ENCODE measurements at regions not wholly inside any gene's neighbourhood (a gene's known extent, or its start where the extent isn't known, plus 50 kb on each side); places are given as distances from the start of the nearest gene placed in this dataset.

GRCh38 chr3:182523836-182524235 is 269.5 kb upstream of the ATP11B start:
- intact Hi-C loops (cut with micrococcal nuclease): no loop called here
- Mint-ChIP-seq H3K27ac (no peak overlapping the region), H3K4me1 (no peaks in the 10 kb centered on the region), H3K9me3 (no peaks in the 10 kb centered on the region), H3K36me3 (ENCODE audit: low read depth) (no peaks in the 10 kb centered on the region), H3K27me3 (no peaks in the 10 kb centered on the region), H3K4me3 (no peak overlapping the region)
- no peak for DNase-seq

- no peaks in the 10 kb centered on the region for H3K4me1 Mint-ChIP-seq
- H3K27me3 Mint-ChIP-seq: no peaks in the 10 kb centered on the region
- no peaks in the 10 kb centered on the region for H3K36me3 Mint-ChIP-seq (ENCODE audit: low read depth)
- no peaks in the 10 kb centered on the region for H3K9me3 Mint-ChIP-seq
- H3K27ac Mint-ChIP-seq: no peak overlapping the region
- intact Hi-C loops (cut with micrococcal nuclease): no loop called here
- DNase-seq: no peak
- H3K4me3 Mint-ChIP-seq: no peak overlapping the region
These were observed 268.4 kb upstream of the ATP11B start for GRCh38 chr3:182524711-182525401.

GRCh38 chr3:182525766-182526374 is 267.4 kb upstream of the ATP11B start:
- Mint-ChIP-seq H3K36me3 (ENCODE audit: low read depth) (no peaks in the 10 kb centered on the region), H3K9me3 (no peaks in the 10 kb centered on the region), H3K4me3 (no peak overlapping the region), H3K27me3 (no peaks in the 10 kb centered on the region), H3K4me1 (no peaks in the 10 kb centered on the region), H3K27ac (no peak overlapping the region)
- DNase-seq: no peak
- intact Hi-C loops (cut with micrococcal nuclease): no loop called here

GRCh38 chr3:182527745-182528144 is 265.6 kb upstream of the ATP11B start:
- Mint-ChIP-seq H3K27me3 (no peaks in the 10 kb centered on the region), H3K4me3 (no peak overlapping the region), H3K4me1 (no peaks in the 10 kb centered on the region), H3K9me3 (no peaks in the 10 kb centered on the region), H3K27ac (no peak overlapping the region), H3K36me3 (ENCODE audit: low read depth) (no peaks in the 10 kb centered on the region)
- intact Hi-C loops (cut with micrococcal nuclease): no loop called here
- DNase-seq: no peak

GRCh38 chr3:182530316-182530715 is 263.0 kb upstream of the ATP11B start:
- intact Hi-C loops (cut with micrococcal nuclease): no loop called here
- Mint-ChIP-seq H3K27ac (no peak overlapping the region), H3K27me3 (no peaks in the 10 kb centered on the region), H3K4me3 (no peak overlapping the region), H3K9me3 (no peaks in the 10 kb centered on the region), H3K4me1 (no peaks in the 10 kb centered on the region), H3K36me3 (ENCODE audit: low read depth) (no peaks in the 10 kb centered on the region)
- DNase-seq: no peak

- Mint-ChIP-seq H3K27me3 (no peaks in the 10 kb centered on the region), H3K4me3 (no peak overlapping the region), H3K9me3 (no peaks in the 10 kb centered on the region), H3K4me1 (no peaks in the 10 kb centered on the region), H3K27ac (no peak overlapping the region), H3K36me3 (ENCODE audit: low read depth) (no peaks in the 10 kb centered on the region)
- DNase-seq: peak; percentile 23
- intact Hi-C loops (cut with micrococcal nuclease): no loop called here
These were observed 259.9 kb upstream of the ATP11B start for GRCh38 chr3:182533394-182533793.

- H3K36me3 Mint-ChIP-seq (ENCODE audit: low read depth): no peaks in the 10 kb centered on the region
- DNase-seq: peak; percentile 45
- no peaks in the 10 kb centered on the region for H3K27me3 Mint-ChIP-seq
- H3K4me1 Mint-ChIP-seq: no peaks in the 10 kb centered on the region
- no peak overlapping the region for H3K27ac Mint-ChIP-seq
- intact Hi-C loops (cut with micrococcal nuclease): no loop called here
- H3K9me3 Mint-ChIP-seq: no peaks in the 10 kb centered on the region
- no peak overlapping the region for H3K4me3 Mint-ChIP-seq
These were observed 248.8 kb upstream of the ATP11B start for GRCh38 chr3:182544542-182544941.

GRCh38 chr3:182562274-182562673 is 231.0 kb upstream of the ATP11B start:
- intact Hi-C loops (cut with micrococcal nuclease): no loop called here
- no peak for DNase-seq

GRCh38 chr3:182565916-182566796 is 227.1 kb upstream of the ATP11B start:
- H3K27me3 Mint-ChIP-seq: peaks cover 2% of the 10 kb centered on the region
- H3K4me1 Mint-ChIP-seq: no peaks in the 10 kb centered on the region
- intact Hi-C loops (cut with micrococcal nuclease): no loop called here
- H3K9me3 Mint-ChIP-seq: no peaks in the 10 kb centered on the region
- no peaks in the 10 kb centered on the region for H3K36me3 Mint-ChIP-seq (ENCODE audit: low read depth)
- no peak for DNase-seq
- H3K27ac Mint-ChIP-seq: no peak overlapping the region
- H3K4me3 Mint-ChIP-seq: no peak overlapping the region

More at GRCh38 chr3:182562274-182562673, 231.0 kb upstream of the ATP11B start:
- Mint-ChIP-seq H3K27me3 (peaks cover 1% of the 10 kb centered on the region), H3K9me3 (no peaks in the 10 kb centered on the region), H3K4me3 (no peak overlapping the region), H3K36me3 (ENCODE audit: low read depth) (no peaks in the 10 kb centered on the region), H3K4me1 (no peaks in the 10 kb centered on the region), H3K27ac (no peak overlapping the region)

- no peak overlapping the region for H3K27ac Mint-ChIP-seq
- intact Hi-C loops (cut with micrococcal nuclease): no loop called here
- no peaks in the 10 kb centered on the region for H3K9me3 Mint-ChIP-seq
- DNase-seq: no peak
- H3K4me1 Mint-ChIP-seq: no peaks in the 10 kb centered on the region
- no peak overlapping the region for H3K4me3 Mint-ChIP-seq
- no peaks in the 10 kb centered on the region for H3K36me3 Mint-ChIP-seq (ENCODE audit: low read depth)
- H3K27me3 Mint-ChIP-seq: peaks cover 2% of the 10 kb centered on the region
These were observed 225.6 kb upstream of the ATP11B start for GRCh38 chr3:182567700-182568099.

GRCh38 chr3:182568261-182568660 is 225.0 kb upstream of the ATP11B start:
- Mint-ChIP-seq H3K27me3 (peaks cover 2% of the 10 kb centered on the region), H3K4me1 (no peaks in the 10 kb centered on the region), H3K27ac (no peak overlapping the region), H3K4me3 (no peak overlapping the region), H3K36me3 (ENCODE audit: low read depth) (no peaks in the 10 kb centered on the region), H3K9me3 (peaks cover 3% of the 10 kb centered on the region)
- no peak for DNase-seq
- intact Hi-C loops (cut with micrococcal nuclease): no loop called here

- H3K27me3 Mint-ChIP-seq: peaks cover 2% of the 10 kb centered on the region
- H3K9me3 Mint-ChIP-seq: peaks cover 9% of the 10 kb centered on the region
- no peak overlapping the region for H3K4me3 Mint-ChIP-seq
- no peak for DNase-seq
- no peaks in the 10 kb centered on the region for H3K4me1 Mint-ChIP-seq
- intact Hi-C loops (cut with micrococcal nuclease): no loop called here
- no peaks in the 10 kb centered on the region for H3K36me3 Mint-ChIP-seq (ENCODE audit: low read depth)
- no peak overlapping the region for H3K27ac Mint-ChIP-seq
These were observed 224.4 kb upstream of the ATP11B start for GRCh38 chr3:182568876-182569275.

- DNase-seq: no peak
- Mint-ChIP-seq H3K9me3 (peaks cover 15% of the 10 kb centered on the region), H3K4me1 (peaks cover 2% of the 10 kb centered on the region), H3K4me3 (no peak overlapping the region), H3K27ac (no peak overlapping the region), H3K27me3 (peaks cover 2% of the 10 kb centered on the region), H3K36me3 (ENCODE audit: low read depth) (no peaks in the 10 kb centered on the region)
- intact Hi-C loops (cut with micrococcal nuclease): no loop called here
These were observed 222.2 kb upstream of the ATP11B start for GRCh38 chr3:182570946-182571594.

- H3K4me3 Mint-ChIP-seq: no peak overlapping the region
- H3K36me3 Mint-ChIP-seq (ENCODE audit: low read depth): no peaks in the 10 kb centered on the region
- peaks cover 15% of the 10 kb centered on the region for H3K9me3 Mint-ChIP-seq
- peaks cover 2% of the 10 kb centered on the region for H3K4me1 Mint-ChIP-seq
- no peak overlapping the region for H3K27ac Mint-ChIP-seq
- no peak for DNase-seq
- intact Hi-C loops (cut with micrococcal nuclease): no loop called here
- H3K27me3 Mint-ChIP-seq: no peaks in the 10 kb centered on the region
These were observed 217.4 kb upstream of the ATP11B start for GRCh38 chr3:182575941-182576340.
